ENCODE measurements at regions not wholly inside any gene's neighbourhood (a gene's known extent, or its start where the extent isn't known, plus 50 kb on each side); places are given as distances from the start of the nearest gene placed in this dataset.
A peak's percentile ranks its signal among the peaks of the same experiment; 100 is the strongest.

DNA sequence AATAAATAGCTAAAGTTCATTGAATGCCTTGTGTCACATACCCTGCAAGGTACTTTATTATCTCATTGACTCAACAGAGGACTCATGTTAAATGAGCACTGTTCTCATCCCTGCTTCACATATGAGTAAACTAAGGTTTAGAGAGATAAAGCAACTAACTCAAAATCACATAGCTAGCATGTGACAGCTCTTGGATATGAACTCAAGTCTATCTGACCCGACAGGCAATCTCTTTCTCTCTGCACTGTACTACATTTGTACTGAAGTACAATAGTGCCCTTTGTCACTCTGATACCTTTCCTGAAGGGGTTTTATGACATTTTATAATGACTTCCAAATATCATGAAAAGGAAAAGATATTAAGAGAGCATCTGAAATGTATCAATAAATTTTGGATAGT is 297.5 kb upstream of the UBE2E3 start:
- no peak for DNase-seq (ENCODE audit: low read depth in 2 of 2)
- TF ChIP-seq CTCF (IDR thresholded peaks at IDR 0.05; ENCODE audit: low read depth, low read length) = no peak
- no peak overlapping the region for H3K4me3 ChIP-seq (replicated peaks in 1 of 2; ENCODE audit: low read depth in 2 of 2, low read length in 2 of 2)

- H3K4me3 ChIP-seq (replicated peaks in 1 of 2; ENCODE audit: low read depth in 2 of 2, low read length in 2 of 2) = no peak overlapping the region
- no peak for TF ChIP-seq CTCF (IDR thresholded peaks at IDR 0.05; ENCODE audit: low read depth, low read length)
- peak in 1 of 2 donors; percentile 31 for DNase-seq (ENCODE audit: low read depth in 2 of 2)
Observed at GRCh38 chr2:180679693-180680092, 300.7 kb upstream of the UBE2E3 start.

- no peak for DNase-seq (ENCODE audit: low read depth in 2 of 2)
- H3K4me3 ChIP-seq (replicated peaks in 1 of 2; ENCODE audit: low read depth in 2 of 2, low read length in 2 of 2) = no peak overlapping the region
- no peak for TF ChIP-seq CTCF (IDR thresholded peaks at IDR 0.05; ENCODE audit: low read depth, low read length)
Observed at GRCh38 chr2:180678625-180678972, 301.8 kb upstream of the UBE2E3 start.

- TF ChIP-seq CTCF (IDR thresholded peaks at IDR 0.05; ENCODE audit: low read depth, low read length) = no peak
- no peak overlapping the region for H3K4me3 ChIP-seq (replicated peaks in 1 of 2; ENCODE audit: low read depth in 2 of 2, low read length in 2 of 2)
- no peak for DNase-seq (ENCODE audit: low read depth in 2 of 2)
Observed at GRCh38 chr2:180677930-180678624, 302.3 kb upstream of the UBE2E3 start.

GRCh38 chr2:180677200-180677599 is 303.2 kb upstream of the UBE2E3 start:
- H3K4me3 ChIP-seq (replicated peaks in 1 of 2; ENCODE audit: low read depth in 2 of 2, low read length in 2 of 2) = no peak overlapping the region
- no peak for DNase-seq (ENCODE audit: low read depth in 2 of 2)
- no peak for TF ChIP-seq CTCF (IDR thresholded peaks at IDR 0.05; ENCODE audit: low read depth, low read length)

GRCh38 chr2:180676520-180677025 is 303.8 kb upstream of the UBE2E3 start:
- DNase-seq (ENCODE audit: low read depth in 2 of 2) = no peak
- TF ChIP-seq CTCF (IDR thresholded peaks at IDR 0.05; ENCODE audit: low read depth, low read length) = no peak
- no peak overlapping the region for H3K4me3 ChIP-seq (replicated peaks in 1 of 2; ENCODE audit: low read depth in 2 of 2, low read length in 2 of 2)

- H3K4me3 ChIP-seq (replicated peaks in 1 of 2; ENCODE audit: low read depth in 2 of 2, low read length in 2 of 2) = no peak overlapping the region
- no peak for DNase-seq (ENCODE audit: low read depth in 2 of 2)
- TF ChIP-seq CTCF (IDR thresholded peaks at IDR 0.05; ENCODE audit: low read depth, low read length) = no peak
Observed at GRCh38 chr2:180675170-180675569, 305.2 kb upstream of the UBE2E3 start.

Data from cardiac fibroblast (primary cell).